OCI-LY7 (cell line): ENCODE measurements at regions not wholly inside any gene's neighbourhood (a gene's known extent, or its start where the extent isn't known, plus 50 kb on each side); places are given as distances from the start of the nearest gene placed in this dataset.

Experiments
- BruUV-seq: library from RNA; stranded (reverse); fragments of 400-500 nt; replicated peaks from 2 replicates; lab custom pipeline; 2021; lab: Mats Ljungman, UMichigan
- CTCF ChIA-PET: fragments of 300-600 bp; sonication (Branson Sonifier 250); formaldehyde crosslinking; loops from one replicate; lab custom pipeline; 2022; ENCODE audit warnings: antibody characterized with exemption; ENCODE audit not compliant: unreplicated experiment; lab: Charles Lee
- POLR2A ChIA-PET: fragments of 300-600 bp; sonication (Branson Sonifier 250); formaldehyde crosslinking; loops from one replicate; lab custom pipeline; 2022; ENCODE audit warnings: antibody characterized with exemption; lab: Charles Lee
- DNase-seq: peaks from one replicate; pipeline ENCODE4 v3.0.0-alpha.2; 2015; ENCODE audit warnings: low spot score
- H2AFZ ChIP-seq: fragments of 200-600 bp; sonication (generic), shearing (Covaris generic); 2 replicates; pipeline ENCODE4 v1.6.1; 2014; ENCODE audit warnings: mild to moderate bottlenecking, antibody characterized with exemption, low read length, moderate library complexity
- H3K27ac ChIP-seq: fragments of 200-600 bp; sonication (generic); 2 replicates; pipeline ENCODE4 v1.5.1; 2014; ENCODE audit warnings: mixed run types, low read depth, mild to moderate bottlenecking, moderate library complexity, low read length, inconsistent platforms; ENCODE audit not compliant: poor library complexity, severe bottlenecking
- H3K36me3 ChIP-seq: fragments of 200-600 bp; sonication (generic); 2 replicates; pipeline ENCODE4 v1.6.1; 2014; ENCODE audit warnings: mild to moderate bottlenecking, antibody characterized with exemption, low read length, moderate library complexity, mixed read lengths; ENCODE audit not compliant: insufficient read depth
- H3K4me1 ChIP-seq: fragments of 200-600 bp; sonication (generic); 2 replicates; pipeline ENCODE4 v1.5.1; 2014; ENCODE audit warnings: mild to moderate bottlenecking, low read length; ENCODE audit not compliant: insufficient read depth, poor library complexity, severe bottlenecking
- H3K4me2 ChIP-seq: fragments of 200-600 bp; sonication (generic); 2 replicates; pipeline ENCODE4 v1.6.1; 2014; ENCODE audit warnings: mild to moderate bottlenecking, low read length
- H3K4me3 ChIP-seq: fragments of 200-600 bp; sonication (generic); 2 replicates; pipeline ENCODE4 v1.5.1; 2014; ENCODE audit warnings: mild to moderate bottlenecking, low read depth, low read length; ENCODE audit not compliant: poor library complexity, severe bottlenecking
- H3K79me2 ChIP-seq: fragments of 200-600 bp; sonication (generic); 2 replicates; pipeline ENCODE4 v1.6.1; 2016; ENCODE audit warnings: low read depth, mild to moderate bottlenecking, low read length, moderate library complexity, mixed read lengths; ENCODE audit not compliant: insufficient read depth
- H3K9me2 ChIP-seq: fragments of 200-600 bp; sonication (generic); 2 replicates; pipeline ENCODE4 v1.6.1; 2016; ENCODE audit warnings: mild to moderate bottlenecking, low read length, mixed read lengths; ENCODE audit not compliant: insufficient read depth
- H3K9me3 ChIP-seq: fragments of 200-600 bp; sonication (generic); 2 replicates; pipeline ENCODE4 v1.6.1; 2014; ENCODE audit warnings: mild to moderate bottlenecking, mixed run types, low read length, mixed read lengths
- H4K20me1 ChIP-seq: fragments of 200-600 bp; sonication (generic); 2 replicates; pipeline ENCODE4 v1.6.1; 2014; ENCODE audit warnings: mild to moderate bottlenecking, antibody characterized with exemption, low read length, moderate library complexity, mixed read lengths; ENCODE audit not compliant: insufficient read depth
- EZH2phosphoT487 ChIP-seq: fragments of 200-600 bp; sonication (generic); IDR thresholded peaks from 2 replicates; pipeline ENCODE4 v1.6.1; 2018; ENCODE audit warnings: low read depth, borderline replicate concordance, mild to moderate bottlenecking, mixed run types, antibody characterized with exemption, low read length, moderate library complexity, mixed read lengths
- intact Hi-C: fragments of 100-400 bp; cut with micrococcal nuclease; formaldehyde crosslinking; loops from one replicate; pipeline ENCODE4 v1.10.0; 2022; ENCODE audit not compliant: unreplicated experiment
- TF ChIP-seq, protein P1 (sequence below): fragments of 200-600 bp; sonication (generic); conservative IDR thresholded peaks from 2 replicates; pipeline ENCODE4 v1.5.1; 2014; ENCODE audit warnings: mild to moderate bottlenecking, antibody characterized with exemption, low read length, moderate library complexity, mixed read lengths

DNA sequence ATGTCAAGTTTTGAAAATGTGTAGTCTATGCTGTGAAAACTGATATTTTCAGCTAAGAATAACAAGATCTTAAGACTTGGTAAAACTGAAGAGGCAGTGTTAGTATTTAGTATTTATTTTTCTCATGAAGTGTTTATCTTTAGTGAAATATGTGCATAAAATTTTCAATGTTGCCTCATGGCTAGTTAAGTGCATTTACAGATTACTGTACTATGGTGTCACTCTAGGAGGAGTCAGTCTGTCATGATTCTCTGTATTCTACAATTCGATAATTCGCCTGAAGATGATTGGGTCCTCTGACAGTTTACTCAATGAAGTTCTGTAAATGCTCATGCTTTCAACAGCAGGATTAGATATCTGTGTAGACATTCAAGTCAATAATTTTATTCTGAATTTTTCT lies 488.1 kb upstream of the GRM3 start:
- H3K9me3 ChIP-seq, result no peaks in the 10 kb centered on the region
- no peaks in the 10 kb centered on the region for H3K79me2 ChIP-seq
- no peaks in the 10 kb centered on the region for H4K20me1 ChIP-seq
- no peak overlapping the region for H2AFZ ChIP-seq
- no peaks in the 10 kb centered on the region for H3K4me1 ChIP-seq
- no peak for DNase-seq
- no TSS peak for BruUV-seq
- H3K9me2 ChIP-seq, result no peaks in the 10 kb centered on the region
- intact Hi-C loops, result no loop called here
- ChIA-PET POLR2A (interaction anchor here (0.7 to 1.2 kb wide), 2 partner anchors 14 to 24 kb away, joined by 3 read pairs; no protein-coding TSS in a partner anchor), CTCF (no interaction called here)
- H3K4me3 ChIP-seq, result no peak overlapping the region
- no peaks in the 10 kb centered on the region for H3K36me3 ChIP-seq
- TF ChIP-seq, protein P1, sequence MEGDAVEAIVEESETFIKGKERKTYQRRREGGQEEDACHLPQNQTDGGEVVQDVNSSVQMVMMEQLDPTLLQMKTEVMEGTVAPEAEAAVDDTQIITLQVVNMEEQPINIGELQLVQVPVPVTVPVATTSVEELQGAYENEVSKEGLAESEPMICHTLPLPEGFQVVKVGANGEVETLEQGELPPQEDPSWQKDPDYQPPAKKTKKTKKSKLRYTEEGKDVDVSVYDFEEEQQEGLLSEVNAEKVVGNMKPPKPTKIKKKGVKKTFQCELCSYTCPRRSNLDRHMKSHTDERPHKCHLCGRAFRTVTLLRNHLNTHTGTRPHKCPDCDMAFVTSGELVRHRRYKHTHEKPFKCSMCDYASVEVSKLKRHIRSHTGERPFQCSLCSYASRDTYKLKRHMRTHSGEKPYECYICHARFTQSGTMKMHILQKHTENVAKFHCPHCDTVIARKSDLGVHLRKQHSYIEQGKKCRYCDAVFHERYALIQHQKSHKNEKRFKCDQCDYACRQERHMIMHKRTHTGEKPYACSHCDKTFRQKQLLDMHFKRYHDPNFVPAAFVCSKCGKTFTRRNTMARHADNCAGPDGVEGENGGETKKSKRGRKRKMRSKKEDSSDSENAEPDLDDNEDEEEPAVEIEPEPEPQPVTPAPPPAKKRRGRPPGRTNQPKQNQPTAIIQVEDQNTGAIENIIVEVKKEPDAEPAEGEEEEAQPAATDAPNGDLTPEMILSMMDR, result no peak
- no peak for TF ChIP-seq EZH2phosphoT487
- H3K4me2 ChIP-seq, result no peak overlapping the region
- no peak overlapping the region for H3K27ac ChIP-seq

DNA sequence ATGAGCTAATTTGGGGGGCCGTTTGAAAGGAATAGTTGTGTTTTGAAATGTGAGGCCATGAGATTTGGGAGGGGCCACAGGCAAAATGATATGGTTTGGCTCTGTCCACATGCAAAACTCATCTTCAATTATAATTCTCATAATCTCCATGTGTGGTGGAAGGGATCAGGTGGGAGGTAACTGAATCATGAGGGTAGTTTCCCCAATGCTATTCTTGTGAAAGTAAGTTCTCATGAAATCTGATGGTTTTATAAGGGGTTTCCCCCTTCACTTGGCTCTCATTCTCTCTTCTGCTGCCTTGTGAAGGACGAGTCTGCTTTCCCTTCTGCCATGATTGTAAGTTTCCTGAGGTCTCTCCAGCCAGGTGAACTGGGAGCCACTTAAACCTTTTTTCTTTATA lies 490.8 kb upstream of the GRM3 start:
- POLR2A ChIA-PET, result no interaction called here
- no peaks in the 10 kb centered on the region for H3K79me2 ChIP-seq
- TF ChIP-seq, protein P1, result no peak
- no peak for TF ChIP-seq EZH2phosphoT487
- no peaks in the 10 kb centered on the region for H3K9me3 ChIP-seq
- DNase-seq, result no peak
- H3K4me2 ChIP-seq, result no peak overlapping the region
- no peaks in the 10 kb centered on the region for H3K36me3 ChIP-seq
- no peaks in the 10 kb centered on the region for H3K4me1 ChIP-seq
- H2AFZ ChIP-seq, result no peak overlapping the region
- H4K20me1 ChIP-seq, result no peaks in the 10 kb centered on the region
- H3K27ac ChIP-seq, result no peak overlapping the region
- H3K9me2 ChIP-seq, result no peaks in the 10 kb centered on the region
- no TSS peak for BruUV-seq
- no peak overlapping the region for H3K4me3 ChIP-seq
- intact Hi-C loops, result no loop called here
- CTCF ChIA-PET, result no interaction called here

DNA sequence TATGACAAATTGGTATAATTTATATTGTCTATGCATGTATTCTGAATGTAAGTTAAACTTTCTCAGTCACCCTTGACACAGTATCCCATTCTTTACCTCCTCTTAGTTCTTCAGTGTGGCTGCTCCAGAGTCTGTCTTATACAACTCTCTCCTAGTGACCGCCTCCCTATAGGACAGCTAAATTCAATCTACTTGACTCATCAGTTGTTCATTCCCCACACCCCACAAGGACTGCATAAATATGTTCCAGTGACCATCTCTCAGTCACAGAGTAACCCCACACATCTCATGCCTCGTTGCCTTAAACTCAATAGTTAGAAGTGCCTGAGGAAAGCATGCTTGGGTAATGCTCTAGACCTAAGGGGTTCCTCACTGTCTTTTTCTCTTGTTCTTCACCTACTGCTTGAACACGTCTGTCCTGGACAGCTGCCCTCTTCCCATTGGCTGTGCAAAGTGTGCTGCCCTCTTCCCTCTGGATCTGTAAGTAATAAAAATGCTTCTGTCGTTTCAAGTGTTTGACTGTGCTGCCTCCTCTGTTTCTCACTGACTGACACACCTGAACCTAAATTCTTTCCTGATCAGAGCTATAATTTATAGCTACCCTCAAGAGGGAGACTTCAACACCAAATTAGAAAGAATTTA lies 494.6 kb upstream of the GRM3 start:
- H3K4me1 ChIP-seq, result no peaks in the 10 kb centered on the region
- no peak for DNase-seq
- no peak overlapping the region for H2AFZ ChIP-seq
- H3K9me3 ChIP-seq, result no peaks in the 10 kb centered on the region
- ChIA-PET CTCF (no interaction called here), POLR2A (interaction anchor here (0.7 to 1.0 kb wide), 4 partner anchors 16 to 249 kb away, joined by 3 read pairs; no protein-coding TSS in a partner anchor)
- no peaks in the 10 kb centered on the region for H3K9me2 ChIP-seq
- intact Hi-C loops, result loop anchor here (5.0 kb wide), 1 partner anchor 318 kb away; no protein-coding TSS in a partner anchor
- H4K20me1 ChIP-seq, result no peaks in the 10 kb centered on the region
- H3K27ac ChIP-seq, result no peak overlapping the region
- no peak overlapping the region for H3K4me3 ChIP-seq
- no TSS peak for BruUV-seq
- no peak for TF ChIP-seq EZH2phosphoT487
- TF ChIP-seq, protein P1, result no peak
- H3K4me2 ChIP-seq, result no peak overlapping the region
- no peaks in the 10 kb centered on the region for H3K36me3 ChIP-seq
- no peaks in the 10 kb centered on the region for H3K79me2 ChIP-seq
